GM21619 (cell line): ENCODE measurements at regions not wholly inside any gene's neighbourhood (a gene's known extent, or its start where the extent isn't known, plus 50 kb on each side); places are given as distances from the start of the nearest gene placed in this dataset.
"Not testable (repeated sequence)": the region's sequence is repeated elsewhere in the genome, so short reads cannot be mapped to it uniquely, and the experiment has no call there.

ENCODE experiments used
- ATAC-seq: cut with Tn5 transposase; IDR thresholded peaks from one replicate; pipeline ENCODE4 v1.9.1; 2021; ENCODE audit not compliant: unreplicated experiment

GRCh38 chr1:5734996-5735395, 257.2 kb downstream of the NPHP4 start:
- ATAC-seq = no peak

- no peak for ATAC-seq
These were observed 257.8 kb downstream of the NPHP4 start for GRCh38 chr1:5734414-5734813.

GRCh38 chr1:5733596-5733995, 258.6 kb downstream of the NPHP4 start:
- ATAC-seq = no peak

GRCh38 chr1:5731110-5731423, 261.2 kb downstream of the NPHP4 start:
- ATAC-seq = no peak

GRCh38 chr1:5730272-5731109, 261.7 kb downstream of the NPHP4 start:
- ATAC-seq = no peak

GRCh38 chr1:5729636-5730145, 262.5 kb downstream of the NPHP4 start:
- no peak for ATAC-seq

- ATAC-seq = no peak
These were observed 263.4 kb downstream of the NPHP4 start for GRCh38 chr1:5728663-5729355.

GRCh38 chr1:5727871-5728643, 264.2 kb downstream of the NPHP4 start:
- ATAC-seq = no peak

GRCh38 chr1:5727191-5727590, 265.0 kb downstream of the NPHP4 start:
- no peak for ATAC-seq

GRCh38 chr1:5726586-5727184, 265.5 kb downstream of the NPHP4 start:
- not testable (repeated sequence) for ATAC-seq

- no peak for ATAC-seq
These were observed 266.2 kb downstream of the NPHP4 start for GRCh38 chr1:5725855-5726585.

GRCh38 chr1:5725406-5725805, 266.8 kb downstream of the NPHP4 start:
- no peak for ATAC-seq

- ATAC-seq = no peak
These were observed 267.4 kb downstream of the NPHP4 start for GRCh38 chr1:5724847-5725246.

- no peak for ATAC-seq
These were observed 269.5 kb downstream of the NPHP4 start for GRCh38 chr1:5722635-5723164.

GRCh38 chr1:5721634-5722215, 270.5 kb downstream of the NPHP4 start:
- ATAC-seq = no peak

- no peak for ATAC-seq
These were observed 271.3 kb downstream of the NPHP4 start for GRCh38 chr1:5720936-5721335.

GRCh38 chr1:5720484-5720883, 271.7 kb downstream of the NPHP4 start:
- ATAC-seq = no peak

- ATAC-seq = no peak
These were observed 272.2 kb downstream of the NPHP4 start for GRCh38 chr1:5720045-5720444.

GRCh38 chr1:5718831-5719632, 273.2 kb downstream of the NPHP4 start:
- ATAC-seq = no peak
